AG10803 (cell line): ENCODE measurements at regions not wholly inside any gene's neighbourhood (a gene's known extent, or its start where the extent isn't known, plus 50 kb on each side); places are given as distances from the start of the nearest gene placed in this dataset.

Source experiments
- DNase-seq: peaks from one replicate; pipeline ENCODE4 v3.0.0; 2010; ENCODE audit warnings: low read depth
- H3K4me3 ChIP-seq: 2 replicates; pipeline ENCODE4 v1.5.1; 2011; ENCODE audit warnings: mild to moderate bottlenecking, low read length, control low read depth
- CTCF ChIP-seq: conservative IDR thresholded peaks from 2 replicates; pipeline ENCODE4 v1.5.1; 2011; ENCODE audit warnings: mild to moderate bottlenecking, low read length, control low read depth, inconsistent platforms

DNA sequence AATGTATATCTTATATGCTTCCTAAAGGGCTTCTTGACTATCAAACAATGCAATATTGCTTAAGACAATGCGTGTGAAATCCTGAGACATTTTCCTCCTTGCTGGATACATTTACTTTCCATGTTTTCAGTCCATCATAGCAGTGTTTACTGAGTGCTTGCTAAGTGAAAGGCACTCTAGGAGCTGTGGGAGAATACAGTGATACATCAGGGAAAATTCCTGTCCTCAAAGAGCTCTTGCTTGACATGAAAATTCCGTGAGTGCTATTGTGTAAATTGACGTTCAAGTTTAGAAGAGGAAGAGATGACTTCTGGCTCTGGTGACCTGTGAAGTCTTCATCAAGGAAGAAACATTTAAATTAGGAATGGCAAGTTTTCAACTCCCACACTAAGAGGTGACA is 449.4 kb upstream of the SOX11 start:
- H3K4me3 ChIP-seq, result no peak overlapping the region
- TF ChIP-seq CTCF, result no peak
- DNase-seq, result no peak

DNA sequence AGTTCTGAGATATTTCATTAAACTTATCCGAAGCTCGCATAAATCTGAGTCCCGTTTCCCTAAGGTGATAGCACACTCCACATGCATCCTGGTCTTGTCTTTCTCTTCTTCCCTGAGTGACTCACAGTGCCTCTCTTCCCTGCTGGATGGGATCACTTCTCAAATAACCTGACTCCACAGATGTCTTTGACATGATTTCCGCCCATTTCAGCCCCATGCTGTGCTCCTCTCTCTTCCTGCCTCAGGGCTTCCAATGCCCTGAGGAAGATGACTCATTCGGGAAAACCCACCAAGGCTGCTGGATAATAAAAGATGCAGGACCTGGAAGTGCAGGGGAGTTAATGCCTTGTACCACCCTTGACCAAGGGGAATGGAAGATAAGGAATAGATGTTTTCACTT is 441.7 kb upstream of the SOX11 start:
- H3K4me3 ChIP-seq, result no peak overlapping the region
- TF ChIP-seq CTCF, result no peak
- DNase-seq, result no peak

DNA sequence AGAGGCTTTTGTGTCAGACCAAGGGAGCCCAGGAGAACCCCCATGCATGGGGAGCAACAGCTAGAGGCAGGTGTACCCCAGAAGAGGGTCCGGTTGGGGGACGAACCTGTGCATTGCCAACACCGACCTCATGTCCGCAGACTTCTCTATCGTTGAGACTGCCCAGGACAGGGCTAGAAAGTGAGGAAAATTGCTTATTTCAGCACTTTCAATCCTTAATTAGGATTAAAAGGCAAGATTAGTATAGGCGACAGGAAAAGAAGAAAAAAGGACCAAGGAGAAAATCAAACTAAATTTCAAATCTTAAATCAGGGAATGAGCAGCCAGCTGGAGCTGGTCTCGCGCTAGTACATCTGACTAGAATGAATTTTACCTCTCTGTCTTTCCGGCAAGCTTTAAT is 438.9 kb upstream of the SOX11 start:
- TF ChIP-seq CTCF, result no peak
- H3K4me3 ChIP-seq, result no peak overlapping the region
- no peak for DNase-seq

GRCh38 chr2:5254791-5255332 is 437.3 kb upstream of the SOX11 start:
- no peak for TF ChIP-seq CTCF
- no peak for DNase-seq
- H3K4me3 ChIP-seq, result no peak overlapping the region

GRCh38 chr2:5263291-5263690 is 428.9 kb upstream of the SOX11 start:
- H3K4me3 ChIP-seq, result no peak overlapping the region
- DNase-seq, result no peak
- no peak for TF ChIP-seq CTCF

DNA sequence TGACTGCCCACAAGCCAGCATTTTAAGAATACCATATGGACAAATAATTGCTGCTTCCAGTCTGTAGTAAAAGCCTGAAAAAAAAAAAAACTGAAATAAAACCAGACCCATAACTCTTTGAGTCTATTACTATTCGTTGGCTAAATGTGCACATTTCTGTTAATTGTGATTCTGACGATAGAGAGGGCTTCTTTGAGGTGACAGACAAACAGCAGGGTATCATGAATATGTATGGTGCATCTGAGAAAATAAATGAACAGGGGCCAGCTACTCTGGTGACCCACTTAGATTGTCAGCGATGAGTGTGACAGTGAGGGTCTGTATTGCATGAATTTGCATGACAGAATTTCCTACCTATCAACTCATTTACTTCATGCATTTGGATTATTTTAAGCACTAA is 427.8 kb upstream of the SOX11 start:
- H3K4me3 ChIP-seq, result no peak overlapping the region
- DNase-seq, result no peak
- no peak for TF ChIP-seq CTCF

DNA sequence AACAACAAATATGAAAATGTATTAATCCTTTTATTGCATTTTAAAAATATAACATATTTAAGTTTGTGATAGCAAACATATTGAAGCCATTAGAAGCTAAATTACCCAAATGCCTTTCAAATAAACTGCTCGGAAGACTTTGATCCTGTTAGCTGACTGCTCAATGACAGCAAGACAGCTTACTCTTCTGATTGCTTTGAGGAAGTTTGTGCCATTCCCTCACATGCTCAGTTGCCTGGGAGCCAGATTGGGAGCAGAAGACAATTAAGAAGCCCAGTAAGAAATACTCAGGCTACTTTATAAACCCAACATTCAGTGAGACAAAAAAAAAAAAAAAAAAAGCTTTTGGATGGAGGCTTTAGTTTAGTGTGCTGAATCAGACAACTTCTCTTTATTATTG is 407.1 kb upstream of the SOX11 start:
- DNase-seq, result no peak
- no peak for TF ChIP-seq CTCF
- H3K4me3 ChIP-seq, result no peak overlapping the region
